A673 (cell line): ENCODE measurements at regions not wholly inside any gene's neighbourhood (a gene's known extent, or its start where the extent isn't known, plus 50 kb on each side); places are given as distances from the start of the nearest gene placed in this dataset.

Experiments
- EZH2 ChIP-seq: fragments of 200-600 bp; sonication (generic); IDR thresholded peaks from 2 replicates; pipeline ENCODE4 v1.6.1; 2017; ENCODE audit warnings: borderline replicate concordance, low read depth, mild to moderate bottlenecking, mixed read lengths, antibody characterized with exemption, low read length; ENCODE audit not compliant: poor library complexity, severe bottlenecking
- TF ChIP-seq, protein P1 (sequence below): fragments of 300-800, 200-600 bp; sonication (generic); conservative IDR thresholded peaks from 2 replicates; pipeline ENCODE4 v1.5.1; 2017; ENCODE audit warnings: low read depth, mild to moderate bottlenecking, antibody characterized with exemption, low read length, moderate library complexity, mixed read lengths

- TF ChIP-seq, protein P1, sequence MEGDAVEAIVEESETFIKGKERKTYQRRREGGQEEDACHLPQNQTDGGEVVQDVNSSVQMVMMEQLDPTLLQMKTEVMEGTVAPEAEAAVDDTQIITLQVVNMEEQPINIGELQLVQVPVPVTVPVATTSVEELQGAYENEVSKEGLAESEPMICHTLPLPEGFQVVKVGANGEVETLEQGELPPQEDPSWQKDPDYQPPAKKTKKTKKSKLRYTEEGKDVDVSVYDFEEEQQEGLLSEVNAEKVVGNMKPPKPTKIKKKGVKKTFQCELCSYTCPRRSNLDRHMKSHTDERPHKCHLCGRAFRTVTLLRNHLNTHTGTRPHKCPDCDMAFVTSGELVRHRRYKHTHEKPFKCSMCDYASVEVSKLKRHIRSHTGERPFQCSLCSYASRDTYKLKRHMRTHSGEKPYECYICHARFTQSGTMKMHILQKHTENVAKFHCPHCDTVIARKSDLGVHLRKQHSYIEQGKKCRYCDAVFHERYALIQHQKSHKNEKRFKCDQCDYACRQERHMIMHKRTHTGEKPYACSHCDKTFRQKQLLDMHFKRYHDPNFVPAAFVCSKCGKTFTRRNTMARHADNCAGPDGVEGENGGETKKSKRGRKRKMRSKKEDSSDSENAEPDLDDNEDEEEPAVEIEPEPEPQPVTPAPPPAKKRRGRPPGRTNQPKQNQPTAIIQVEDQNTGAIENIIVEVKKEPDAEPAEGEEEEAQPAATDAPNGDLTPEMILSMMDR = no peak
- TF ChIP-seq EZH2 = no peak
Observed at GRCh38 chr22:48261706-48262105, 1499.3 kb downstream of the TBC1D22A start.
